GM10248 (cell line): ENCODE measurements at regions not wholly inside any gene's neighbourhood (a gene's known extent, or its start where the extent isn't known, plus 50 kb on each side); places are given as distances from the start of the nearest gene placed in this dataset.

Source experiments
- CTCF ChIA-PET: fragments of 300-600 bp; sonication (Branson Sonifier 250); formaldehyde crosslinking; extraction: SDS; loops from one replicate; lab custom pipeline; 2021; ENCODE audit warnings: antibody characterized with exemption; lab: Yijun Ruan, JAX
- POLR2A ChIA-PET: fragments of 350-650 bp; sonication (Branson Sonifier 250); formaldehyde crosslinking; extraction: SDS; loops from one replicate; lab custom pipeline; 2020; ENCODE audit warnings: antibody characterized with exemption; lab: Yijun Ruan, JAX
- DNase-seq: peaks from one replicate; pipeline ENCODE4 v3.0.0; 2012; ENCODE audit errors: extremely low spot score
- CTCF ChIP-seq: IDR thresholded peaks from 2 replicates; pipeline ENCODE4 v1.5.1; 2012; ENCODE audit warnings: mild to moderate bottlenecking, low read depth; ENCODE audit errors: extremely low read depth, missing control alignments, control extremely low read depth

- no peak for TF ChIP-seq CTCF
- no peak for DNase-seq
- CTCF ChIA-PET: no interaction called here
These were observed 740.5 kb downstream of the EPHA3 start for GRCh38 chr3:89847955-89848354.

GRCh38 chr3:89851974-89852621, 744.7 kb downstream of the EPHA3 start:
- no peak for DNase-seq
- ChIA-PET POLR2A (no interaction called here), CTCF (no interaction called here)
- TF ChIP-seq CTCF: peak; percentile 9

More at GRCh38 chr3:89847955-89848354, 740.5 kb downstream of the EPHA3 start:
- POLR2A ChIA-PET: no interaction called here

GRCh38 chr3:89859757-89860156, 752.3 kb downstream of the EPHA3 start:
- ChIA-PET POLR2A (no interaction called here), CTCF (interaction anchor here (1.3 kb wide), 1 partner anchor 19 kb away, joined by 4 read pairs; no protein-coding TSS in a partner anchor)
- no peak for DNase-seq
- TF ChIP-seq CTCF: no peak

GRCh38 chr3:89867286-89867685, 759.9 kb downstream of the EPHA3 start:
- TF ChIP-seq CTCF: no peak
- ChIA-PET POLR2A (no interaction called here), CTCF (no interaction called here)
- no peak for DNase-seq

- ChIA-PET CTCF (no interaction called here), POLR2A (no interaction called here)
- no peak for TF ChIP-seq CTCF
- no peak for DNase-seq
These were observed 768.7 kb downstream of the EPHA3 start for GRCh38 chr3:89876116-89876515.

- TF ChIP-seq CTCF: no peak
- ChIA-PET CTCF (no interaction called here), POLR2A (no interaction called here)
- DNase-seq: no peak
These were observed 769.8 kb downstream of the EPHA3 start for GRCh38 chr3:89877230-89877629.
